Testis (tissue), 2 donors: ENCODE measurements at regions not wholly inside any gene's neighbourhood (a gene's known extent, or its start where the extent isn't known, plus 50 kb on each side); places are given as distances from the start of the nearest gene placed in this dataset.

Experiments
- POLR2A ChIP-seq: fragments of 450-650 bp; IDR thresholded peaks from one replicate; pipeline ENCODE4 v1.6.1; 2017; ENCODE audit warnings: antibody characterized with exemption, mild to moderate bottlenecking, moderate library complexity
- TF ChIP-seq, protein P1 (sequence below), 3 experiments: fragments of 450-650 bp in 2 of 3; fragments of 200-600 bp in 1 of 3; sonication (generic) in 1 of 3; IDR thresholded peaks; one replicate each; pipeline ENCODE4 v1.5.1; 2016 to 2019; ENCODE audit warnings: antibody characterized with exemption in 3 of 3, mild to moderate bottlenecking in 2 of 3, moderate library complexity in 1 of 3

DNA sequence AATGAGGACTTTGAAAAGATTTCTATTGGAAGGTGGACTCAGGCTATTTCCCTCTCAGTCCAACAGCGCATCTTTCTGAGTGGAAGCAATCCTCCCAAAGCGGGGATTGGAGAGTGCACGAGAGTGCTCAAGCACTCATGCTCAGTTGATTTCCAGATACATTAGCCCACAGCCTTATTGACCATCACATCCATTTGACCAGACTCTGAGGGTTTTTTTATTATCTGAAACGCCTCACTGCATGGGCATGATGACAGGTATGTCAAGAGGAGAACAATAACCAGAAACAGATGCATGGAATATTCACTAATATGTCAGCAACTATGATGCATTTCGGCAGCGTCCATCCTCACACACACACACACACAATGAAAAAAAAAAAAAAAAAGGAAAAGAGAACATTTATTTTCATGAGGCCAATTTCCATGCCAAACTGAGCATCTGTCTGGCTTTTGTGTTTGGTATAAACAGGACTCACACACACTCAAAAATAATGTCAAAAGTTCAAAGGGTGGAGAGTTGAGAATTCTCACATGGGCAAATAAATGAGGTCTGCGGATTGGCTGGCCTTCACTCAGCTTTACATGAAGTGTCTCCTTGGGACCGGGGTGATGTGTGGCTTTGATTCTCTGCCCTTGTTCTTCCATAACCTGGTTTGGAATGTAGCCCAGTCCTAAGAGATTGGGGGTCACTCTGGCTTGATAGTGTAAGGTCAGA, 371.6 kb downstream of the MCTP2 start:
- TF ChIP-seq, protein P1, sequence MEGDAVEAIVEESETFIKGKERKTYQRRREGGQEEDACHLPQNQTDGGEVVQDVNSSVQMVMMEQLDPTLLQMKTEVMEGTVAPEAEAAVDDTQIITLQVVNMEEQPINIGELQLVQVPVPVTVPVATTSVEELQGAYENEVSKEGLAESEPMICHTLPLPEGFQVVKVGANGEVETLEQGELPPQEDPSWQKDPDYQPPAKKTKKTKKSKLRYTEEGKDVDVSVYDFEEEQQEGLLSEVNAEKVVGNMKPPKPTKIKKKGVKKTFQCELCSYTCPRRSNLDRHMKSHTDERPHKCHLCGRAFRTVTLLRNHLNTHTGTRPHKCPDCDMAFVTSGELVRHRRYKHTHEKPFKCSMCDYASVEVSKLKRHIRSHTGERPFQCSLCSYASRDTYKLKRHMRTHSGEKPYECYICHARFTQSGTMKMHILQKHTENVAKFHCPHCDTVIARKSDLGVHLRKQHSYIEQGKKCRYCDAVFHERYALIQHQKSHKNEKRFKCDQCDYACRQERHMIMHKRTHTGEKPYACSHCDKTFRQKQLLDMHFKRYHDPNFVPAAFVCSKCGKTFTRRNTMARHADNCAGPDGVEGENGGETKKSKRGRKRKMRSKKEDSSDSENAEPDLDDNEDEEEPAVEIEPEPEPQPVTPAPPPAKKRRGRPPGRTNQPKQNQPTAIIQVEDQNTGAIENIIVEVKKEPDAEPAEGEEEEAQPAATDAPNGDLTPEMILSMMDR (IDR thresholded peaks at IDR 0.05) = no peak
- TF ChIP-seq POLR2A = no peak
